Peyer's patch (tissue), 4 donors: ENCODE measurements at regions not wholly inside any gene's neighbourhood (a gene's known extent, or its start where the extent isn't known, plus 50 kb on each side); places are given as distances from the start of the nearest gene placed in this dataset.

Source experiments
- CTCF ChIP-seq, 6 experiments: fragments of 450-650 bp in 4 of 6; fragments of 200-600 bp in 2 of 6; sonication (generic) in 1 of 6; IDR thresholded peaks; one replicate each; pipeline ENCODE4 v1.5.1; 2017 to 2019; ENCODE audit warnings: antibody characterized with exemption in 6 of 6, mild to moderate bottlenecking in 3 of 6, moderate library complexity in 1 of 6
- POLR2A ChIP-seq, 2 donors: fragments of 450-650 bp; IDR thresholded peaks; one replicate each; pipeline ENCODE4 v1.5.1; 2017; ENCODE audit warnings: antibody characterized with exemption in 2 of 2, mild to moderate bottlenecking in 2 of 2, moderate library complexity in 2 of 2

- TF ChIP-seq POLR2A (IDR thresholded peaks at IDR 0.05) (no peak), CTCF (IDR thresholded peaks at IDR 0.05) (no peak)
These were observed 843.8 kb downstream of the C12orf50 start for GRCh38 chr12:87185367-87185766.
